SK-N-SH (cell line): ENCODE measurements at regions not wholly inside any gene's neighbourhood (a gene's known extent, or its start where the extent isn't known, plus 50 kb on each side); places are given as distances from the start of the nearest gene placed in this dataset.
"Not testable (repeated sequence)": the region's sequence is repeated elsewhere in the genome, so short reads cannot be mapped to it uniquely, and the experiment has no call there.

ENCODE experiments used
- CTCF ChIA-PET: fragments of 300-600, 350-600 bp; formaldehyde crosslinking; extraction: SDS; loops from one replicate; lab custom pipeline; 2021; lab: Yijun Ruan, JAX
- POLR2A ChIA-PET: fragments of 350-600 bp; sonication (Branson Sonifier 250); formaldehyde crosslinking; extraction: SDS; loops from one replicate; lab custom pipeline; 2020; ENCODE audit warnings: antibody characterized with exemption, inconsistent platforms; lab: Yijun Ruan, JAX
- DNase-seq: peaks from one replicate; pipeline ENCODE4 v3.0.0; 2012
- H2AFZ ChIP-seq: fragments of 200-600 bp; sonication (generic); 2 replicates; pipeline ENCODE4 v1.8.1; 2016; ENCODE audit warnings: antibody characterized with exemption, mild to moderate bottlenecking, low read depth
- H3F3A ChIP-seq: fragments of 200-600 bp; sonication (generic); replicated peaks from 2 replicates; pipeline ENCODE3; 2016; ENCODE audit warnings: antibody characterized with exemption, mild to moderate bottlenecking; ENCODE audit not compliant: insufficient read depth
- H3K27ac ChIP-seq, 2 experiments: fragments of 200-500 bp in 1 of 2; fragments of 200-600 bp in 1 of 2; sonication (Bioruptor generic) in 1 of 2; sonication (generic), shearing (Covaris generic) in 1 of 2; 2 replicates each; pipeline versions ENCODE4 v1.5.1 to v1.6.1; 2014 to 2016; ENCODE audit warnings: low read depth in 2 of 2, inconsistent platforms in 1 of 2, low read length in 1 of 2, mild to moderate bottlenecking in 1 of 2, mixed read lengths in 1 of 2
- H3K27me3 ChIP-seq: fragments of 200-600 bp; sonication (generic), shearing (Covaris generic); 2 replicates; pipeline ENCODE4 v1.6.1; 2016; ENCODE audit warnings: mixed run types; ENCODE audit not compliant: insufficient read depth
- H3K36me3 ChIP-seq, 2 experiments: fragments of 200-500 bp in 1 of 2; fragments of 200-600 bp in 1 of 2; sonication (Bioruptor generic) in 1 of 2; sonication (generic) in 1 of 2; replicated peaks in 1 of 2; 2 replicates each; pipeline versions ENCODE3 to v1.5.1; 2014 to 2016; ENCODE audit warnings: low read length in 1 of 2, mild to moderate bottlenecking in 1 of 2; ENCODE audit not compliant: insufficient read depth in 2 of 2, control insufficient read depth in 1 of 2
- H3K4me1 ChIP-seq, 2 experiments: fragments of 200-500 bp in 1 of 2; fragments of 200-600 bp in 1 of 2; sonication (Bioruptor generic) in 1 of 2; sonication (generic), shearing (Covaris generic) in 1 of 2; 2 replicates each; pipeline versions ENCODE4 v1.5.1 to v1.6.1; 2014 to 2016; ENCODE audit warnings: low read depth in 1 of 2, low read length in 1 of 2, mixed run types in 1 of 2; ENCODE audit not compliant: insufficient read depth in 2 of 2, control insufficient read depth in 1 of 2
- H3K4me2 ChIP-seq: fragments of 200-600 bp; sonication (generic), shearing (Covaris generic); 2 replicates; pipeline ENCODE4 v1.6.1; 2017; ENCODE audit warnings: mixed run types
- H3K4me3 ChIP-seq, 2 experiments: fragments of 200-500 bp in 1 of 2; fragments of 200-600 bp in 1 of 2; sonication (Bioruptor generic) in 1 of 2; sonication (generic), shearing (Covaris generic) in 1 of 2; 2 replicates each; pipeline versions ENCODE4 v1.5.1 to v1.8.1; 2014 to 2016; ENCODE audit warnings: low read depth in 2 of 2, inconsistent platforms in 1 of 2, low read length in 1 of 2, mild to moderate bottlenecking in 1 of 2, mixed read lengths in 1 of 2, moderate library complexity in 1 of 2
- H3K79me2 ChIP-seq: fragments of 200-600 bp; sonication (generic); 2 replicates; pipeline ENCODE4 v1.8.1; 2017; ENCODE audit warnings: mild to moderate bottlenecking; ENCODE audit not compliant: insufficient read depth
- H3K9ac ChIP-seq: fragments of 200-600 bp; sonication (generic); 2 replicates; pipeline ENCODE4 v1.6.1; 2017; ENCODE audit warnings: mixed run types
- H3K9me2 ChIP-seq: fragments of 200-600 bp; sonication (generic); 2 replicates; pipeline ENCODE4 v1.6.1; 2017; ENCODE audit warnings: mixed run types
- H3K9me3 ChIP-seq: fragments of 200-600 bp; sonication (generic); 2 replicates; pipeline ENCODE4 v1.6.1; 2017; ENCODE audit warnings: mixed run types, mild to moderate bottlenecking, moderate library complexity
- H4K20me1 ChIP-seq: fragments of 200-600 bp; sonication (generic); 2 replicates; pipeline ENCODE4 v1.6.1; 2017; ENCODE audit warnings: mild to moderate bottlenecking, mixed run types; ENCODE audit not compliant: insufficient read depth
- ELF1 ChIP-seq: IDR thresholded peaks from 2 replicates; pipeline ENCODE4 v1.4.0; 2012
- EP300 ChIP-seq, 2 experiments: IDR thresholded peaks; 2 replicates each; pipeline versions ENCODE4 v1.4.0 to v1.6.1; 2012; ENCODE audit warnings: borderline replicate concordance in 1 of 2, low read depth in 1 of 2, low read length in 1 of 2
- GATA2 ChIP-seq: sonication (generic); formaldehyde crosslinking; IDR thresholded peaks from 2 replicates; pipeline ENCODE4 v1.5.0; 2020; ENCODE audit warnings: mild to moderate bottlenecking, missing genetic modification reagents
- JUND ChIP-seq: IDR thresholded peaks from 2 replicates; pipeline ENCODE4 v1.4.0; 2012
- RAD21 ChIP-seq: IDR thresholded peaks from 2 replicates; pipeline ENCODE4 v1.6.1; 2012; ENCODE audit warnings: mild to moderate bottlenecking, low read length
- RFX5 ChIP-seq: IDR thresholded peaks from 2 replicates; pipeline ENCODE4 v1.6.1; 2012; ENCODE audit warnings: mild to moderate bottlenecking, improper control_type of control experiment, low read length
- RXRA ChIP-seq: IDR thresholded peaks from 2 replicates; pipeline ENCODE4 v1.4.0; 2012; ENCODE audit warnings: low read depth, mild to moderate bottlenecking, borderline replicate concordance
- SMC3 ChIP-seq: IDR thresholded peaks from 2 replicates; pipeline ENCODE4 v1.6.1; 2012; ENCODE audit warnings: low read depth, low read length, improper control_type of control experiment
- TAF1 ChIP-seq: IDR thresholded peaks from 2 replicates; pipeline ENCODE4 v1.6.1; 2012; ENCODE audit warnings: low read depth, mild to moderate bottlenecking, low read length, moderate library complexity, borderline replicate concordance
- TCF12 ChIP-seq: IDR thresholded peaks from 2 replicates; pipeline ENCODE4 v1.4.0; 2012
- WGBS: methylation state at CpG from one replicate; pipeline ENCODE4 v1.1.6; 2017; ENCODE audit warnings: low lambda C conversion rate; 5-methylcytosine and 5-hydroxymethylcytosine counted together
- TF ChIP-seq, protein P1 (sequence below): IDR thresholded peaks from 2 replicates; pipeline ENCODE4 v1.4.0; 2012; ENCODE audit warnings: low read depth
- TF ChIP-seq, protein P2 (sequence below): fragments of 150-350 bp; IDR thresholded peaks from 2 replicates; pipeline ENCODE4 v1.6.1; 2017; ENCODE audit warnings: antibody characterized with exemption, low read length, low read depth, borderline replicate concordance
- TF ChIP-seq, protein P3 (sequence below): IDR thresholded peaks from 2 replicates; pipeline ENCODE4 v1.4.0; 2012; ENCODE audit warnings: low read depth, borderline replicate concordance
- TF ChIP-seq, protein P4 (sequence below): fragments of 200-600 bp; sonication (generic); IDR thresholded peaks from 2 replicates; pipeline ENCODE4 v1.6.1; 2017; ENCODE audit warnings: antibody characterized with exemption, mild to moderate bottlenecking, moderate library complexity

DNA sequence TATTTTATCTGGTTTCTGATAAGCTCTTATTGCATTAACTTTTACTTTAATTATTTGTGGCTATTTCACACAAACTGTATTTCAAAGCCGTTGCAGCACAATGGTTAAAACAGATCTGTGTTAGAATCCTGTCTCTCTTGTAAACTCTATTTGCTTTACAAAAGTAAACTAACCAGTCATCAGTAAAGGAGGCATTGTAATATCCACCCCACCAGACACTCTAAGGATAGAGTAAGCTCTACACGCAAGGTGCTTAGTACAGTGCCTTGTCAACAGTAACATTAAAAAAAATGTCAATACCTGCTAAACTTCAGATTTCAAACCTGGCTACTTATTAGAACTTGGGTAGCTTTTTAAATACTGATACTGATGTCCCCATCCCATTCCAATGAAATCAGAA, 228.4 kb downstream of the RCHY1 start (continued):
- no peak for TF ChIP-seq EP300 (IDR thresholded peaks at IDR 0.05; ENCODE audit: borderline replicate concordance in 1 of 2, low read depth in 1 of 2, low read length in 1 of 2)
- TF ChIP-seq, protein P1, sequence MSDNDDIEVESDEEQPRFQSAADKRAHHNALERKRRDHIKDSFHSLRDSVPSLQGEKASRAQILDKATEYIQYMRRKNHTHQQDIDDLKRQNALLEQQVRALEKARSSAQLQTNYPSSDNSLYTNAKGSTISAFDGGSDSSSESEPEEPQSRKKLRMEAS: no peak
- no peak for TF ChIP-seq RAD21
- TF ChIP-seq TAF1: no peak
- no peak for TF ChIP-seq TCF12
- no peak for TF ChIP-seq RXRA

DNA sequence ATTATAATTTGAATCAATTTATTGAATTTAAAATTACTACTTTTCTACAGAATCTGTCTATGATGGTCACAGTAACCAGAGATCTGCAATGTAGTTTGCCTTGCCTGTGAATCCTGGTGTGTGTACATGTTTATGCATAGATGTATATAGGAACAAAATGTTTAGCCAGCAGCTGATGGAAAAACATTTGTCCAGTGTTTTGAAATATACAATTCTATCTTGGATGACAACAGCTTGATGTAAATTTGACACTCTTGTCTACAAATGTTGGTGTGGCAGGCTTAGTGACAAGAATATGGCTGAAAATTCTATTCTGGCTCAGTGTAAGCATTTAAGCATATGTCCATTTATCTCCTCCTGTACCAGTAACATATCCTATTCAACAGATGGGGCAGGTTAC, 229.4 kb downstream of the RCHY1 start:
- Histone ChIP-seq H3K4me3 (no peak overlapping the region), H3K9me2 (no peaks in the 10 kb centered on the region), H3K9me3 (no peaks in the 10 kb centered on the region)
- POLR2A ChIA-PET: no interaction called here
- DNase-seq: no peak
- TF ChIP-seq ELF1 (no peak), RXRA (no peak), GATA2 (CRISPR knock-in tag) (no peak), JUND (no peak), RFX5 (no peak), SMC3 (no peak)
- TF ChIP-seq, protein P2, sequence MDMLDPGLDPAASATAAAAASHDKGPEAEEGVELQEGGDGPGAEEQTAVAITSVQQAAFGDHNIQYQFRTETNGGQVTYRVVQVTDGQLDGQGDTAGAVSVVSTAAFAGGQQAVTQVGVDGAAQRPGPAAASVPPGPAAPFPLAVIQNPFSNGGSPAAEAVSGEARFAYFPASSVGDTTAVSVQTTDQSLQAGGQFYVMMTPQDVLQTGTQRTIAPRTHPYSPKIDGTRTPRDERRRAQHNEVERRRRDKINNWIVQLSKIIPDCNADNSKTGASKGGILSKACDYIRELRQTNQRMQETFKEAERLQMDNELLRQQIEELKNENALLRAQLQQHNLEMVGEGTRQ: no peak
- TF ChIP-seq, protein P3, sequence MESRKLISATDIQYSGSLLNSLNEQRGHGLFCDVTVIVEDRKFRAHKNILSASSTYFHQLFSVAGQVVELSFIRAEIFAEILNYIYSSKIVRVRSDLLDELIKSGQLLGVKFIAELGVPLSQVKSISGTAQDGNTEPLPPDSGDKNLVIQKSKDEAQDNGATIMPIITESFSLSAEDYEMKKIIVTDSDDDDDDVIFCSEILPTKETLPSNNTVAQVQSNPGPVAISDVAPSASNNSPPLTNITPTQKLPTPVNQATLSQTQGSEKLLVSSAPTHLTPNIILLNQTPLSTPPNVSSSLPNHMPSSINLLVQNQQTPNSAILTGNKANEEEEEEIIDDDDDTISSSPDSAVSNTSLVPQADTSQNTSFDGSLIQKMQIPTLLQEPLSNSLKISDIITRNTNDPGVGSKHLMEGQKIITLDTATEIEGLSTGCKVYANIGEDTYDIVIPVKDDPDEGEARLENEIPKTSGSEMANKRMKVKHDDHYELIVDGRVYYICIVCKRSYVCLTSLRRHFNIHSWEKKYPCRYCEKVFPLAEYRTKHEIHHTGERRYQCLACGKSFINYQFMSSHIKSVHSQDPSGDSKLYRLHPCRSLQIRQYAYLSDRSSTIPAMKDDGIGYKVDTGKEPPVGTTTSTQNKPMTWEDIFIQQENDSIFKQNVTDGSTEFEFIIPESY: no peak
- TF ChIP-seq, protein P4, sequence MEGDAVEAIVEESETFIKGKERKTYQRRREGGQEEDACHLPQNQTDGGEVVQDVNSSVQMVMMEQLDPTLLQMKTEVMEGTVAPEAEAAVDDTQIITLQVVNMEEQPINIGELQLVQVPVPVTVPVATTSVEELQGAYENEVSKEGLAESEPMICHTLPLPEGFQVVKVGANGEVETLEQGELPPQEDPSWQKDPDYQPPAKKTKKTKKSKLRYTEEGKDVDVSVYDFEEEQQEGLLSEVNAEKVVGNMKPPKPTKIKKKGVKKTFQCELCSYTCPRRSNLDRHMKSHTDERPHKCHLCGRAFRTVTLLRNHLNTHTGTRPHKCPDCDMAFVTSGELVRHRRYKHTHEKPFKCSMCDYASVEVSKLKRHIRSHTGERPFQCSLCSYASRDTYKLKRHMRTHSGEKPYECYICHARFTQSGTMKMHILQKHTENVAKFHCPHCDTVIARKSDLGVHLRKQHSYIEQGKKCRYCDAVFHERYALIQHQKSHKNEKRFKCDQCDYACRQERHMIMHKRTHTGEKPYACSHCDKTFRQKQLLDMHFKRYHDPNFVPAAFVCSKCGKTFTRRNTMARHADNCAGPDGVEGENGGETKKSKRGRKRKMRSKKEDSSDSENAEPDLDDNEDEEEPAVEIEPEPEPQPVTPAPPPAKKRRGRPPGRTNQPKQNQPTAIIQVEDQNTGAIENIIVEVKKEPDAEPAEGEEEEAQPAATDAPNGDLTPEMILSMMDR: no peak
- TF ChIP-seq, all 33 proteins: peak for 0
- H3F3A ChIP-seq: no peaks in the 10 kb centered on the region
- no peak overlapping the region for H3K4me2 ChIP-seq
- no peak overlapping the region for H3K27ac ChIP-seq
- H3K9ac ChIP-seq: no peak overlapping the region
- H2AFZ ChIP-seq: no peak overlapping the region
- no peaks in the 10 kb centered on the region for H3K79me2 ChIP-seq
- H4K20me1 ChIP-seq: no peaks in the 10 kb centered on the region
- CTCF ChIA-PET: no interaction called here
- H3K4me1 ChIP-seq: no peaks in the 10 kb centered on the region
- no peaks in the 10 kb centered on the region; the same call in 1 of the 2 replicates for H3K27me3 ChIP-seq
- H3K36me3 ChIP-seq: no peaks in the 10 kb centered on the region

DNA sequence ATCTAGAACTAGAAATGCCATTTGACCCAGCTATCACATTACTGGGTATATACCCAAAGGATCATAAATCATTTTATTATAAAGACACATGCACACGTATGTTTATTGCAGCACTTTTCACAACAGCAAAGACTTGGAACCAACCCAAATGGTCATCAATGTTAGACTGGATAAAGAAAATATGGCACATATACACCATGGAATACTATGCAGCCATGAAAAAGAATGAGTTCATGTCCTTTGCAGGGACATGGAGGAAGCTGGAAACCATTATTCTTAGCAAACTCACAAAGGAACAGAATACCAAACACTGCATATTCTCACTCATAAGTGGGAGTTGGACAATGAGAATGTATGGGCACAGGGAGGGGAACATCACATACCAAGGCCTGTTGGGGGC, 233.7 kb downstream of the RCHY1 start:
- H3K27me3 ChIP-seq, H3K9me3 ChIP-seq, H3K79me2 ChIP-seq, H3K4me1 ChIP-seq, CTCF ChIA-PET, H3K9me2 ChIP-seq, H3F3A ChIP-seq, H3K36me3 ChIP-seq, H3K9ac ChIP-seq, H4K20me1 ChIP-seq, H3K4me2 ChIP-seq, DNase-seq, POLR2A ChIA-PET, H3K27ac ChIP-seq, H2AFZ ChIP-seq, H3K4me3 ChIP-seq: not testable (repeated sequence)
- 0% methylated on average over 1 of the region's 1 CpG for WGBS
